Prostate gland (tissue), 2 donors: ENCODE measurements at regions not wholly inside any gene's neighbourhood (a gene's known extent, or its start where the extent isn't known, plus 50 kb on each side); places are given as distances from the start of the nearest gene placed in this dataset.

ENCODE experiments used
- POLR2A ChIP-seq: fragments of 450-650 bp; IDR thresholded peaks from one replicate; pipeline ENCODE4 v1.6.1; 2016; ENCODE audit warnings: antibody characterized with exemption, mild to moderate bottlenecking
- POLR2AphosphoS5 ChIP-seq: sonication (generic); formaldehyde crosslinking; IDR thresholded peaks from one replicate; pipeline ENCODE4 v1.6.1; 2017; ENCODE audit warnings: antibody characterized with exemption
- TF ChIP-seq, protein P1 (sequence below), 4 experiments: fragments of 200-600 bp in 2 of 4; fragments of 450-650 bp in 2 of 4; sonication (generic) in 2 of 4; IDR thresholded peaks; 1 replicate in 3 of 4; 2 replicates in 1 of 4; pipeline ENCODE4 v1.5.1; 2016 to 2019; ENCODE audit warnings: antibody characterized with exemption in 4 of 4, mild to moderate bottlenecking in 2 of 4, moderate library complexity in 2 of 4

DNA sequence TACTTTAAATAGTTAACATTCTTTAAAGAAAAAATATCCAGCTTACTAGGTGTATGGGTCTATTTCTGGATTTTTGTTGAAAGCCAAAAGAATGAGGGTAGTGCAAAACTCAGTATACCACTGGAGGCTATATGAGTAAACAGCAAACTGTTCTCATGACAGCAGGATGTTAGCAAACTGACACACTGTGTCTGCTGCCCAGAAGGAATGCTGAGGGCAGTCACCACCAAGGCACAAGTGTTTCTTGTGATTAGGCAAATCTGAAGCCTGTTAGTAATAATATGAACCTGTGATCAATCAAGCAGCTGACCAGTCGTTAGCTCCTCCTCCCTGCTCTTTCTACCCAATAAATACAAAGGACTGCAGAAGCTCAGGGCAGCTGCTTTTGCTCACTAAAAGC lies 50.5 kb upstream of the SULT1C3 start:
- TF ChIP-seq, protein P1, sequence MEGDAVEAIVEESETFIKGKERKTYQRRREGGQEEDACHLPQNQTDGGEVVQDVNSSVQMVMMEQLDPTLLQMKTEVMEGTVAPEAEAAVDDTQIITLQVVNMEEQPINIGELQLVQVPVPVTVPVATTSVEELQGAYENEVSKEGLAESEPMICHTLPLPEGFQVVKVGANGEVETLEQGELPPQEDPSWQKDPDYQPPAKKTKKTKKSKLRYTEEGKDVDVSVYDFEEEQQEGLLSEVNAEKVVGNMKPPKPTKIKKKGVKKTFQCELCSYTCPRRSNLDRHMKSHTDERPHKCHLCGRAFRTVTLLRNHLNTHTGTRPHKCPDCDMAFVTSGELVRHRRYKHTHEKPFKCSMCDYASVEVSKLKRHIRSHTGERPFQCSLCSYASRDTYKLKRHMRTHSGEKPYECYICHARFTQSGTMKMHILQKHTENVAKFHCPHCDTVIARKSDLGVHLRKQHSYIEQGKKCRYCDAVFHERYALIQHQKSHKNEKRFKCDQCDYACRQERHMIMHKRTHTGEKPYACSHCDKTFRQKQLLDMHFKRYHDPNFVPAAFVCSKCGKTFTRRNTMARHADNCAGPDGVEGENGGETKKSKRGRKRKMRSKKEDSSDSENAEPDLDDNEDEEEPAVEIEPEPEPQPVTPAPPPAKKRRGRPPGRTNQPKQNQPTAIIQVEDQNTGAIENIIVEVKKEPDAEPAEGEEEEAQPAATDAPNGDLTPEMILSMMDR (IDR thresholded peaks at IDR 0.05) = no peak
- TF ChIP-seq POLR2AphosphoS5 (no peak), POLR2A (no peak)
